Muscle of arm (tissue), 1 donor: ENCODE measurements at regions not wholly inside any gene's neighbourhood (a gene's known extent, or its start where the extent isn't known, plus 50 kb on each side); places are given as distances from the start of the nearest gene placed in this dataset.

Experiments
- DNase-seq: peaks from one replicate; pipeline ENCODE4 v3.0.0-alpha.2; 2013

DNA sequence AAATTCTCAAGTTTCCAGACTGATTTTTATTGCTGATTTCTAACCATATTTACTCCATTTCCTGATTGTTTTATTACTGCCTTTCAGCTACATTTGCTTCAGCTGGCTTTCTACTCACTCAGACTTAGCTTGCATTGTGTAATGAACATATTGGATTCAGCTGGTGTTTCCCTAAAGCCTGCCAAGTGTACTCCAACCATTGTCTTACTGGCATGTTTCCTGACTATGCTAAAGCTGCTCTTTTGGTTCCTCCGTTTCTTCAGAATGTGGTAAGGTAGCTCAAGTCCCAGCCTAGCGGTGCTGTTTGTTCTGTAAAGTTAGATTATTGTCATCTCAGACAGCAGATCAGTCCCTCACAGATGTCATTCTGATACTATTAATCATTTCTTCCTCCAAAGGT lies 53.1 kb upstream of the GLRA2 start:
- peak; percentile 61 for DNase-seq

DNA sequence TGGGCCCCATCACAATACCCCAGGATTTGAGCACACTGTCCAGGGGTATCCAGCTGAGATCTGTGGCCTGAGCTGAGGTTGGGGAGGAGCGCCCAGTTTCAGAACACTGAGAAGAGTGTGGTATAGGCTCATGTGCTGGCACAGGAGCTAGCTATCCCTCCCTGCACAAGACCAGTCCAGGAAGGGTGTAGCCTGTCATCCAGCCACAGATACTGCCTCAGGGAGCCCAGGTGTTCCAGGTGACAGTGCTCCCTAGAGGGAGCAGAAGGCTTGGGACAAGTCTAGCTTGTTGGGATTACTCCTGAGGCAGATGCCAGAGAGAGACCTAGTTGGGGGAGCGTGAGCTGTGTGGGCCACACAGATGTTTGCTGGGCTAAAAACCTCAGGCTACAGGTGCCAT lies 79.6 kb upstream of the GLRA2 start:
- DNase-seq, result no peak

DNA sequence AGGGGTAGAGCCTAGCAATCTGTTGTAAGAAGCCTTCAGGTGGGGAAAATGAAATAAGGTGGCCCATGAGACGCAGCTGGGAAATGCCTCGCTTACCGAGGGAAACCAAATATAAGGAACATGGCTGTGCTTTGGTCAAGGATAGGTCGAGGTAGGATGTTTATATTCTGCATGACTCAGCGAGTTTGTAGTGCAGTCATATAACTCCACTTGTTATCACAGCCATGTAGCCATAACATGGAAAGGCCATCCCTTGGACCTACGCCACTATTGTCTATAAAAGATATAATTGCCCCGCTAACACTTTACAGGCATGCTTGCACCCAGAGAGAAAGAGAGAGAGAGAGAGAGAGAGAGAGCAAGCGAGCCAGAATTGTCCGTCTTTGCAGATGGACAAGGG lies 80.9 kb upstream of the GLRA2 start:
- DNase-seq, result no peak

DNA sequence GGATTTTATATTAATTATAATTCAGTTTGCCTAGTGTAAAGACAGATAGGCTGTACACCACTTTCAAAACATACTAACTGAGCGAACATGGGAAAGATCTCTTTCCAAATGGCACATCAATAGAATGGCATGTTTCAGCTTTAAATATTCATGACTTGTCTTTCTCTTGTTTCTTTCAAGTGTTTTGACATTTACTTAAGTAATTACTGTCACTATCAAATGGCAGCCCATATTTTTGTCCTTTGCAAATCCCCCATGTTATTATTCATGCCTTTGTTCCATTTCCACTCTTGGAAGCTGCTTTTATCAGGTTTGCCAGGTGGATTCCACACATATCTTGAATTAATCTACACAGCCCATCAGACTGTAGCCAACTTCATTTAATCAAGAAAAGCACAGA lies 89.2 kb upstream of the GLRA2 start:
- DNase-seq, result no peak

DNA sequence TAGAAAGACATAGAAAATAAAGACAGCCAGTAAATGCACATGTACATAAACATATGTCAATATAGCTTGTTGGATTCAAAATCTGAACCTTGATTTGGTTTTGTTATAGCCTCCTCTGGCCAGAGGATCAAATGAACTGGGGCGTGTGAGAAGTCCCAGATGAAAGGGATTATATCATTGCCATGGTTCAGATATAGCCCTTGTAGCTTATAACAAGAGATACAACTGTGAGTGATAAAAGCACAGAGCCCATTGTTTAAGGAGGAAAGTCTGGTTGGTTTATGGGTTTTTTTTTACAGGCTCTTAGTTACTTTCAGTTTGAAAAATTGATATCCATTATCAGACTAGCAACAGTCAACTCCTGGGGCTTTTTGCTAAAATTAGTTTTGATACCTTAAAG lies 101.7 kb upstream of the GLRA2 start:
- DNase-seq, result no peak

DNA sequence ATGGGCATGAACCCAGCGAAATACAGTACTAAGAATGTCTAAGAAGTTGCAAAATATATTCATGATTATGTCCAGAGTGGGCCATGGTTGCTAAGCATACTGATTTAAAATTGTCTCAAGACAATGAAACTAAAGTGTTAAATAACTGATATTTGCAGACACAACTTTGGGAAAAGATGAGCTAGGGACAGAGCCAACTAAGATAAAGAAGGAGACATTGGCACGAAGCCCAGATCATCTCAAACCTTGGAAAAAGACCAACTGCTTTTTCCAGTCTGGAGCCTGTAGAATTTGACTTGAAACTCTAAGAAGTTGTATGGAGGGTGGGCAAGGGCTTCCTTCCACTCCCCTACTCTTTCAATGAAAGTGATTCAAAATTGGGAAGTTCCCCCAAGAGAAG lies 108.5 kb upstream of the GLRA2 start:
- peak; percentile 22 for DNase-seq

DNA sequence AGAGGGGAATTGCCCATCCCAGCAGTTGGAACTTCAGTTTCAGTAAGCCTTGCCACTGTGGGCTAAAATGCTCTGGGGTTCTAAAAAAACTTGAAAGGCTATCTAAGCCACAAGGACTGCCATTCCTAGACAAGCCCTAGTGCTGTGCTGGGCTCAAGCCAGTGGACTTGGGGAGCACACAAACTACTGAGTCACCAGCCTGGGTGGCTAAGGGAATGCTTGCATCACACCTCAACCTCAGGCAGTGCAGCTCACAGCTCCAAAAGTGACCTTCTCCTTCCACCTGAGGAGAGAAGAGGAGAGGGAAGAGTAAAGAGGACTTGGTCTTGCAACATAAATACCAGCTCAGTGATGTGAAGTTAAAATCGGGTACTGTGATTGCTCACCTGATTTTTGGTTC lies 116.7 kb upstream of the GLRA2 start:
- no peak for DNase-seq

DNA sequence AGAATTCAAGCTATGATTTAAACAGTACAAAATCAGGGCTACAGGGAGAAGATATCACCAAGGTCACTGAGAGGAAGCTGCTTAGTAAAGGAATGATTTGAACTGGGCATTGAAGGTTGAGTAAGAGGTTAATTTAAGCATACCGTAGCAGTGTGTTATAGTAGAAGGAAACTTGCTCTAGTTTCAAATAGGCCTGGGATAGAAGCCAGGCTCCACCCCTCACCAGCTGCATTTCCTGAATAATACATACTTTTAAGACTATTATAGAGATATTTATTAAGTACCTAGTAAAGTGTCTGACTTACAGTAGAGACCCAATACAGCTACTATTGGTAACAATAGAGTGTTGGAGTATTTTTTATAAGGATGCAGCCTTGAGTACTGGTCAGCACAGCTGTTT lies 118.0 kb upstream of the GLRA2 start:
- DNase-seq, result peak; percentile 14

DNA sequence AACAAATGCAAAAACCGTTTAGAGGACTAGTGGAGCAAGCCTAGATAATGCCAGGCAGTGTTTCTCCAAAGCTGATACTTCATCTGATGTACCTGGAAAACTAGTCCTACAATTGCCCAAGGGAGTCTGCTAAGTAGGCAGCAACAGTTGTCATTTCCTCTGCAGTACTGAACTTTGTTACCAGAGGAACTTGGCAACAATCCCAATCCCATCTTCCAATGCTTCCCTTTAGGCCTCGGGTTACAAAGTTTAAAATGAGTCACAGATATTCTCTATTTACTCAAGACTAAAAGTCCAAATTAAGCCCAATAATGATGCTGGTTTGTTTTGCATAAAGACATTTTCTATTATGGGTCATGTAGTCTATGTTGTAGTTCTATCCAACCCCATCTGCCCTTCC lies 120.0 kb upstream of the GLRA2 start:
- DNase-seq, result no peak

DNA sequence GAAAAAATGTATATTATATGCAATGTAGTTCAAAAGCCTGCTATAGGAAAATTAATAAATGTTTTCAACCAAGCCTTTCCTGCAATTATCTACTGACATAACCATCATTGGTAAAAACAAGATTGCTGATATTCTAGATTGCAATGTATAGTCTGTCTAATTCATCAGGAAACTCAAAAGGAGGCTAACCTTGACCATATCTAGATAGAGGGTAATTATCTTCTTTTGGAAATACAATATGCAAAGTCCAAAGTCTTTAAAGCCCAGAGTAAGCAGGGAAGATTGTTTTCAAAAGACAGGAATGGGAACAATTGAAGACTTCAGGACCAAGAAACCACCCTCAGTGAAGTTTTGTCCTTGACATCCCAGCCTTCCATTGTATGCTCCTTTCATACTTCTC lies 123.1 kb upstream of the GLRA2 start:
- no peak for DNase-seq

DNA sequence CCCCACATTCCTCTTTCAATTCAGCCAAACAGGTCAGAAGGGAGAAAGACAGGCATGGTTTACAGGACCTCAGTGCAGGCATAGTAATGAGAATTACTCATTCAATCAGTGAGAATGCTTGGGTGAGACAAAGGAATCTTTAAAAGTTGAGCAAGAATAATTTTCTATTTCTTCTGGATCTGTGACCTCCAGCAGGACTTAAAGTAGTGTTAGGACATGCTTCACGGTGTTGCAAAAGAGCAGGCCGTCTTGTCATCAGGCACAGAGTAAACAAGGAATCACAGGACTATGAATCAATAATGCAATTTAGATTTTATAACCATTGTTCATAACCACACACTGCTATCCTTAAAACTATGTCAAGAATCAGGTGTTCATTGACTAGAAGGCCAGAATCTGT lies 130.6 kb upstream of the GLRA2 start:
- DNase-seq, result no peak

DNA sequence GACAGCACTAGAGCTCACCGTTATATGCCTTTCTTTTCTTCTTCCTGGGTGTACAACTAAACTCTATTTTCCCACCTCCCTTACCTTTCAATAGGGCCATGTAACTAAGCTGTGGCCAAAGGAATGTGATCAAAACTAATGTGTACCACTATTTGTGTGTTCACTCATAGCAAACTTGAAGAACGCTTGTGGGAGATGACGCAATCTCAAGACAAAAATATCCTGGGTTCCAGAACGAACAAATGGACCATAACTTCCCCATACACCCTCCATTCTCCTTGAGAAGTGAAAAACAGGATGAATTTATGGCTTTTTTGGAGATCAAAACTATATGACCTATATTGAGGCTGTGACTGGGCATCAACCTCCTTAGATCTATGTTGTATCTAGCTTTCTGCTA lies 139.7 kb upstream of the GLRA2 start:
- DNase-seq, result no peak

DNA sequence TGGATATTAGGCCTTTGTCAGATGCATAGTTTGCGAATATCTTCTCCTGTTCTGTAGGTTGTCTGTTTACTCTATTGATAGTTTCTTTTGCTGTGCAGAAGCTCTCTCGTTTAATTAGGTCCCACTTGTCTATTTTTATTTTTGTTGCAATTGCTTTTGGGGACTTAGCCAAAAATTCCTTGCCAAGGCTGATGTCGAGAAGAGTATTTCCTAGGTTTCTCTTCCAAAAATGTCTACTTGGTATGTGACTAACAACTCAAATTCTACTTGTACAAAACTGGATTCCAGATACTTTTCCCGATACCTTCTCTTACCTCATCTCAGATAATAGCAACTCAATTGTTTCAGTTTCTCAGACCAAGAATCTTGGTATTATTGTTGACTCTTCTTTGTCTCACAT lies 142.4 kb upstream of the GLRA2 start:
- DNase-seq, result no peak

DNA sequence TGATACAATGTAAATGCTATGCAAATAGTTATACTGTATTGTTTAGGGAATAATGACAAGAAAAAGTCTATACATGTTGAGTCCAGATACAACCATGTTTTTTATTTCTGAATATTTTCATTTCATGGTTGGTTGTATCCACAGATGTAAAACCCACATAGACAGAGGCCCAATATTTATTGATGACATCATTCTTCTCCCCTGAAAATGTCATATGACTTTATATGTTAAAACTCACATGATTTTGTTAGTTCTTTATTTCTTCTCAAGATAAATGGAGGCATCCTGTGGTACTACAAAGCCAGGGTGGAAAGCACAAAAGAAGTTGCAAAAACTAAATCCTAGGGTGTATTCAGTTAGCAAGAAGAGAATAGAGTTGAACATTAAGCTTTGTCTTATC lies 149.3 kb upstream of the GLRA2 start:
- DNase-seq, result no peak

DNA sequence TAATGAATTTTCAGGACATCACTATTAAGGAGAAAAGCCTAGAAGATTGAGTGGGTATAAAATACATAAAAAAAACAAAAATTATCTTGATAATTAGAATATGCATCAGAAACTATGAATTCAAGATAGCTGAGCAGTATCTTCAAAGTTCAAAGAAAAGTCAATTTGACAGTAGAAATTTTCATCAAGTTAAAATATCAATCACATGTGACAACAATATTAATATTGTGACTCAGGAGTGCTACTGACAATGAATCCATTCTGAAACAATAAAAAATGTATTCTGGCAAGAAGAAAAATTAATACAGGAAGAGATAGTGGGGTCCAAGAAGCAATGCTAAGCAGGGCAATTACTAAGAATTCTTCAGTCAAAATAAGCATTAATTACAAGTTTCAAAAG lies 151.9 kb upstream of the GLRA2 start:
- no peak for DNase-seq

DNA sequence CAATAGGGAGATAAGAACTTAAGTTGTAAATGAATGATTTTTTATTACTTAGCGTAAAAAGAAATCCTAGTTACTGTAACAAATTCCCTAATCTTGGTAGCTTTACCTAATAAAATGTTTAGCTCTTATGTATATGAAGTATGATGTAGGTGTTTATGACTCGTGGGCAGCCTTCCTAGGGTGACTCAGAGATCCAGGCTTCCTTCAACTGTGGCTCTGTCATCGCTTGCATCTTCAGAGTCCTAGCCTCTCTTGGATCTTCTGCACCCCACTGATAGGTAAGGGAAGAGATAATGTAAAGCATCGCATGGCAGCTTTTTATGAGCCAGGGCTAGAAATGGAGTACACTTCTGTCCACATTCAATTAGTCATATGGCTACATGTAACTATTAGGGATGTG lies 165.6 kb upstream of the GLRA2 start:
- DNase-seq, result no peak

DNA sequence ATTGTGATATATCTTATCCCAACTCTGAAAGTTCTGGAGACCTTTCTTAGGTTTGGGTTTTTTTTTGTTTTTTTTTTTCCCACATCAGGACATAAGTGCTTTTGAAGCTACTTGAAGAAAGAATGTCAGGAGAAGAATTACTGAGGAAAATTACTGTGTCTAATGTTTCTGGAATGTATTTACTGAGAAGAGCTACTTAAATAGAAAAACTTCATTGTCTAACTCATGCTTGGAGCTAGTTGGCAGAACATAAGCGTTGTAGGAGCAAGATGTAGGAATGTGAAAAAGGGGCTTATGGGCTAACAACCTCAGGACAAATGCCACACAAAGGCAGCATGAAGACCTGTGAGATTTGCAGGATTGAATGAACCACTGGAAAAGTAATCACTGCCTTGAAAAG lies 166.6 kb upstream of the GLRA2 start:
- no peak for DNase-seq

DNA sequence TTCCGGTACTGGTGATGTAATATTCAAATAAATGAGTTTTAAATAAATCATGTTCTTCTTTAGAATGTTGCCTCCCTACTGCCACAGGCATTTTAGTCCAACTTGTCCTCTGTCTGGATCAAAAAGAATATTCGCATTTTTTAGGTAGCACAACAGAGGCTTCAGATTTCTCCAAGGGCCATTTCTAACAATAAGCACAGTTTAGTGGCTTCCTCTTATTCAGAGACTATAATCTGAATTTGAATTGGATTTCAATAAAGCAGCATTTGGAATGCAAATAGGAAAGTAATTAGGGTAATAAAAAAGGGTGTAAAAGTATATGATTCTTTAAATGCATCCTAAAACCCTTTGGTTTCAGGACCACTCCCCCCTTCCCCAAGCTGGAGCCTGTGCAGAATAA lies 167.9 kb upstream of the GLRA2 start:
- no peak for DNase-seq

DNA sequence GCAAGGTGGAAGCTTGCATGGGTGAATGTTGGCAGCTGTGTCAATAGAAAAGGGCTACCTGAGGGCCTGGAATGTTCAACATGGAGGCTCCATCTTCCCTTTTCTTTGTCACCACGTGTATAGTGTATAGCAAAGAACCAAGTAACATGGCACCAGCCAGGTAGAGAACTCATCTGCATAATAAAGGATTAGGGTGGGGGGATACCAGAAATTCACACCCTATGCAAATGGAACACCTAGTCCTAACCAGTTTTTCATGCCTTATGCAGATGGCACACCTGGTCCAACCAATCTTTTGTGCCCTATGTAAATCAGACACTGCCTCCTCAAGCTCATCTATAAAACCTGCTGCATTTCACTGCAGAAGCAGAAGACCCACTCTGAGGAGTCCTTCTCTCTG lies 169.6 kb upstream of the GLRA2 start:
- DNase-seq, result no peak

DNA sequence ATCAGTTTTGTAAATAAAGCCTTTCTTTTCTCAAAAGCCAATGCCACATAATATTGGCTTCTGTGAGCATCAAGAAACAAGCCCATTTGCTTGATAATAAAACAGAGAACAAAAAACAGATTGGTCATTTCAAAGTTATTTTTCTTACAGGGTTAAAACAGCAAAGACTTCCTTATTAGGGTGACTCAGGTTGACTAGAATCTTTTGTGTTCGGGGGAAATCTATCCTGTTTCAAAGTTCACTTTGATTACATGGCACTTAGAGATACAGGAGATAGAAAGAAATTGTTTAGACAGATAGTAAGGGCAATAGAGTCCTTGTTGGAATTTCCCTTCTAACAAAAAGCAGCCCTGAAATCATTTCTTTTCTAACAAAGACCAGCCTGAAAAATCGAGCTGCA lies 170.0 kb upstream of the GLRA2 start:
- no peak for DNase-seq

DNA sequence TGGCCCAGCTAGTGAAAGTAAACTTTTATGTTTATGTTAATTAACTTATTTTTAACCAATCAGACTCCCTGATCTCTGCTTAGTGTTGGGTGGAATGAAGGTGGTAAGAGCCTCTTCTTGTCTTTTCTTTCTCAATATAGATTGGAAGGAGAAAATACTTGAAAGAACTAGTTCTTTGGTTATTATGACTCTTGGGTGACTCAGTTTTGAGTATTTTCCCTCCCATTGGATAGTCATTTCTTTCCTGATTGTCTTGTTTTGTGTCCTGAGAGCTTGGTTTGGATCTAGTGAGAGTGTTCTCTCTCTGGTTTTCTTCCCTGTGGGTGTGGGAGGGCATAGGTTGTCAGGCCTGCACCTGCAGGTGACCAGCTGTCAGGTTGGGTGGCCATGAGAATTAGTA lies 172.0 kb upstream of the GLRA2 start:
- no peak for DNase-seq

DNA sequence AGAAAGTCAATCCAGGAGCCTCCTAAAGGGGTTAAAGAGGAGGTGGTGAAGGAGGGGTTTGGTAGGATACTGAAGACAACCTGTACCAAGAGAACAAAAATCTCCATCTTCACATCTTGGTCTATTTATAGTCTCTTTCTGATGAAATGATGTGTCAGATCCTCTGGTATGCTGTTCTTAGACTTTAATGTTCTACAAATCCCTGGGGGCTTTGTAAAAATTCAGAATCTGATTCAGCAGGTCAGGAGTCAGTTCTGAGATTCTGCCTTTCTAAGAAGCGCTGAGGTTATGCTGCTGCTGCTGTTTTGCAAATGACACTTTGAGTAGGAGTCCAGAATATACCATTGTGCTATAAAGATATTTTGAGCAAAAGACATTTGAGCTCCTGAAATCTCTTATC lies 172.9 kb upstream of the GLRA2 start:
- no peak for DNase-seq

DNA sequence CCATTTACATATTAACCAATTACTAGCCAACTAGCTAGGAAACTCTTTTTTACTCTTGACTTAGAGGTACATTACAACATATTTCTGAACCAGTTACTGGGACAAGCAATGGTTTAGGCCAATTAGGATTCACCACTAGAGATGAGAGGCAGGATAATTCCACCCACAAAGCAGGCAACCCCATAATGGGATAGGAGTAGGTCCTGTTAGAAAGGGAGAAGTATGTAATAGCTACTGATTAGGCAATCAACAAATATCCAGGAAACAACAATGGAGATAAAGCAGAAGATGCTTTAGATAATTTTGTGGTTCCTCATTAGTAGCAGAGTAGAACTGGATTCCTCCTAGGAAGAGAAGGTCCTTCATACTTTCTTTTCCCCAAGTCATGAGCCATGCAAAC lies 173.8 kb upstream of the GLRA2 start:
- DNase-seq, result no peak

DNA sequence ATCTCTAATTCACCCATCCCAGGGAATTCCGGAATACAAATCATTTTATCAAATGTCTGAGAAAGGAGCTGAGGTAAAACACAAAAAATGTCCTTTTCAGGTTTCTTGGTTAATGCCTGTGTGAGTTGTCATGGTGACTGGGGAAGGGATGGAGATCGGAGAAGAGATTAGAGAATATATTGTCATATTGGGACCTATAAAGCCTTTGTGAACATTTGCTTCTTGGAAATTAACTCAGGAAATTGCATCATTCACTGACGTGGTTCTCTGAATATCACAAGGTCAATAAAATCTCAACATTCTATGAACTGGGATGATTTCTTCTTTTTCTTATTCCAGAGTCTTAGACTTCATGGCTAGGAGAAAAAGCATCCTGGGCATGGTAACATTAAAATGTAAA lies 174.8 kb upstream of the GLRA2 start:
- no peak for DNase-seq

DNA sequence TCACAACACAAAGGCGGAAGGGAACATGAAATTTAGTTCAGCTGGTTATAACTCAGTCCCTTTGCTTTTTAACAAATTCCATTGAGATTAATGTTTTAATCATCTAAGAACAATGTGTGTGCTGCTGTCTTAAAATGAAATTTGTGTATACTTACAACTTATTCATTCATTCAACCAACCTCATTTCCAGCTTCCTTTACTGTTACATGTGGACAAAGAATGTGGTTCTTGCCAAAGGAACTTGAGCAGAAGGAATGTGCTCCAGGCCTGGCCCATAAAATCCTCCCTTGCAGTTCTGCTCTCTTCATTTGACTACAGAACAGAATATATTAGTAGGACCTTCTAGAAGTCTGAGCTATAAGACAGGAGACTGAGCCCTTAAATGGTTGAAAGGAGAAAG lies 176.8 kb upstream of the GLRA2 start:
- DNase-seq, result no peak
